GM21381 (cell line): ENCODE measurements at regions not wholly inside any gene's neighbourhood (a gene's known extent, or its start where the extent isn't known, plus 50 kb on each side); places are given as distances from the start of the nearest gene placed in this dataset.

Experiments used
- ATAC-seq: cut with Tn5 transposase; IDR thresholded peaks from one replicate; pipeline ENCODE4 v1.9.1; 2021; ENCODE audit warnings: mild to moderate bottlenecking, moderate library complexity; ENCODE audit not compliant: unreplicated experiment

GRCh38 chr15:35654332-35654731 lies 108.4 kb upstream of the DPH6 start:
- ATAC-seq, result no peak

GRCh38 chr15:35657679-35658311 lies 111.8 kb upstream of the DPH6 start:
- no peak for ATAC-seq

GRCh38 chr15:35663956-35664355 lies 118.0 kb upstream of the DPH6 start:
- no peak for ATAC-seq

GRCh38 chr15:35665896-35666536 lies 120.1 kb upstream of the DPH6 start:
- no peak for ATAC-seq

GRCh38 chr15:35667908-35668307 lies 121.9 kb upstream of the DPH6 start:
- ATAC-seq, result no peak

- ATAC-seq, result no peak
Measured at GRCh38 chr15:35669021-35669420, 123.1 kb upstream of the DPH6 start.

- no peak for ATAC-seq
Measured at GRCh38 chr15:35669432-35670045, 123.6 kb upstream of the DPH6 start.

- no peak for ATAC-seq
Measured at GRCh38 chr15:35671197-35671596, 125.2 kb upstream of the DPH6 start.

- no peak for ATAC-seq
Measured at GRCh38 chr15:35671981-35672380, 126.0 kb upstream of the DPH6 start.

GRCh38 chr15:35673093-35673684 lies 127.2 kb upstream of the DPH6 start:
- no peak for ATAC-seq

- no peak for ATAC-seq
Measured at GRCh38 chr15:35674873-35675781, 129.2 kb upstream of the DPH6 start.

GRCh38 chr15:35678774-35679173 lies 132.8 kb upstream of the DPH6 start:
- no peak for ATAC-seq

GRCh38 chr15:35679186-35679585 lies 133.2 kb upstream of the DPH6 start:
- ATAC-seq, result no peak

GRCh38 chr15:35680951-35681350 lies 135.0 kb upstream of the DPH6 start:
- ATAC-seq, result no peak

GRCh38 chr15:35686347-35686746 lies 140.4 kb upstream of the DPH6 start:
- no peak for ATAC-seq

- ATAC-seq, result no peak
Measured at GRCh38 chr15:35689266-35689665, 143.3 kb upstream of the DPH6 start.

GRCh38 chr15:35690089-35690488 lies 144.1 kb upstream of the DPH6 start:
- ATAC-seq, result no peak

- ATAC-seq, result no peak
Measured at GRCh38 chr15:35690698-35691116, 144.7 kb upstream of the DPH6 start.

- ATAC-seq, result no peak
Measured at GRCh38 chr15:35691173-35691761, 145.3 kb upstream of the DPH6 start.
